B cell (primary cell): ENCODE measurements at regions not wholly inside any gene's neighbourhood (a gene's known extent, or its start where the extent isn't known, plus 50 kb on each side); places are given as distances from the start of the nearest gene placed in this dataset.
A peak's percentile ranks its signal among the peaks of the same experiment; 100 is the strongest.

Experiments
- ATAC-seq: fragments of 200-7000 bp; cut with Tn5 transposase; one replicate; pipeline ENCODE4 v1.10.0; 2021; ENCODE audit warnings: low read depth, mild to moderate bottlenecking, moderate number of reproducible peaks, moderate library complexity
- CTCF ChIA-PET: fragments of 350-600 bp; sonication (Branson Sonifier 250); formaldehyde crosslinking; loops from one replicate; lab custom pipeline; 2021; ENCODE audit warnings: antibody characterized with exemption, inconsistent platforms; lab: Charles Lee
- POLR2A ChIA-PET: fragments of 350-600 bp; sonication (Branson Sonifier 250); formaldehyde crosslinking; loops from one replicate; lab custom pipeline; 2021; ENCODE audit warnings: antibody characterized with exemption; lab: Charles Lee
- DNase-seq: peaks from one replicate; pipeline ENCODE4 v3.0.0; 2013
- H2AFZ ChIP-seq: 2 replicates; pipeline ENCODE4 v1.6.1; 2012; ENCODE audit warnings: mild to moderate bottlenecking, low read depth, low read length; ENCODE audit not compliant: insufficient read depth, poor library complexity, severe bottlenecking
- H3K27ac ChIP-seq, 2 donors: 1 replicate in 1 of 2; 2 replicates in 1 of 2; pipeline ENCODE4 v1.5.1; 2012 to 2013; ENCODE audit warnings: low read length in 2 of 2, mild to moderate bottlenecking in 2 of 2, moderate library complexity in 1 of 2
- H3K27me3 ChIP-seq, 4 experiments: fragments of 200-600 bp in 1 of 4; sonication (generic) in 1 of 4; replicated peaks in 1 of 4; 1 replicate in 2 of 4; 2 replicates in 2 of 4; pipeline versions ENCODE4 v1.6.1 to v1.7.0; 2013 to 2016; ENCODE audit warnings: low read length in 3 of 4, mild to moderate bottlenecking in 2 of 4, mixed read lengths in 1 of 4, moderate library complexity in 1 of 4; ENCODE audit not compliant: insufficient read depth in 4 of 4, control insufficient read depth in 3 of 4; ENCODE audit errors: control extremely low read depth in 1 of 4
- H3K36me3 ChIP-seq, 2 experiments: replicated peaks in 1 of 2; 1 replicate in 1 of 2; 2 replicates in 1 of 2; pipeline versions ENCODE4 v1.6.1 to v1.7.1; 2013; ENCODE audit warnings: low read length in 1 of 2; ENCODE audit not compliant: insufficient read depth in 2 of 2, control insufficient read depth in 1 of 2; ENCODE audit errors: control extremely low read depth in 1 of 2, extremely low read depth in 1 of 2
- H3K4me1 ChIP-seq, 2 donors: fragments of 200-600 bp in 1 of 2; sonication (generic) in 1 of 2; 1 replicate in 1 of 2; 2 replicates in 1 of 2; pipeline versions ENCODE4 v1.5.1 to v1.6.1; 2013 to 2017; ENCODE audit warnings: low read length in 2 of 2; ENCODE audit not compliant: control insufficient read depth in 2 of 2, insufficient read depth in 2 of 2
- H3K4me2 ChIP-seq: replicated peaks from 2 replicates; pipeline ENCODE3; 2012; ENCODE audit warnings: mild to moderate bottlenecking, low read depth, low read length; ENCODE audit not compliant: poor library complexity, severe bottlenecking
- H3K4me3 ChIP-seq, 5 experiments: fragments of 200-600 bp in 1 of 5; sonication (generic) in 1 of 5; 1 replicate in 3 of 5; 2 replicates in 2 of 5; pipeline versions ENCODE4 v1.5.1 to v1.7.0; 2011 to 2016; ENCODE audit warnings: low read length in 4 of 5, mild to moderate bottlenecking in 4 of 5, low read depth in 2 of 5, control low read depth in 1 of 5, moderate library complexity in 1 of 5; ENCODE audit not compliant: insufficient read depth in 1 of 5; ENCODE audit errors: control extremely low read depth in 1 of 5, extremely low read depth in 1 of 5
- H3K79me2 ChIP-seq: fragments of 200-600 bp; sonication (generic); one replicate; pipeline ENCODE4 v1.6.0; 2016; ENCODE audit warnings: low read length; ENCODE audit not compliant: control insufficient read depth, insufficient read depth
- H3K9ac ChIP-seq: fragments of 200-600 bp; sonication (generic); 2 replicates; pipeline ENCODE4 v1.6.1; 2017; ENCODE audit warnings: mild to moderate bottlenecking, low read length, moderate library complexity
- H3K9me3 ChIP-seq, 3 donors: one replicate each; pipeline versions ENCODE4 v1.6.1 to v1.7.1; 2013; ENCODE audit warnings: low read length in 2 of 3; ENCODE audit not compliant: control insufficient read depth in 2 of 3, insufficient read depth in 1 of 3; ENCODE audit errors: control extremely low read depth in 1 of 3
- H4K20me1 ChIP-seq: 2 replicates; pipeline ENCODE4 v1.6.0; 2012; ENCODE audit warnings: mild to moderate bottlenecking, low read length; ENCODE audit not compliant: insufficient read depth, control insufficient read depth, poor library complexity, severe bottlenecking
- H3K27ac Mint-ChIP-seq: one replicate; pipeline ENCODE4 v1.8.0; 2021; ENCODE audit warnings: mixed read lengths
- H3K27me3 Mint-ChIP-seq: one replicate; pipeline ENCODE4 v1.8.0; 2021; ENCODE audit warnings: mixed read lengths
- H3K4me1 Mint-ChIP-seq: one replicate; pipeline ENCODE4 v1.8.0; 2021; ENCODE audit warnings: mixed read lengths
- H3K4me3 Mint-ChIP-seq: one replicate; pipeline ENCODE4 v1.8.0; 2021; ENCODE audit warnings: mixed read lengths
- H3K9me3 Mint-ChIP-seq: one replicate; pipeline ENCODE4 v1.8.0; 2022; ENCODE audit warnings: mixed read lengths; ENCODE audit not compliant: insufficient read depth
- EZH2 ChIP-seq: IDR thresholded peaks from 2 replicates; pipeline ENCODE4 v1.6.1; 2012; ENCODE audit warnings: borderline replicate concordance, low read depth, mild to moderate bottlenecking, moderate library complexity, low read length; ENCODE audit not compliant: insufficient read depth, poor library complexity, severe bottlenecking
- WGBS: methylation state at CpG from one replicate; pipeline ENCODE4 v1.1.5; 2013; ENCODE audit warnings: missing lambda C conversion rate; ENCODE audit not compliant: insufficient coverage; 5-methylcytosine and 5-hydroxymethylcytosine counted together
- intact Hi-C: fragments of 100-400 bp; cut with micrococcal nuclease; formaldehyde crosslinking; loops from one replicate; pipeline ENCODE4 v1.10.0; 2022
- TF ChIP-seq, protein P1 (sequence below): fragments of 200-600 bp; IDR thresholded peaks from one replicate; pipeline ENCODE4 v1.8.0; 2022; ENCODE audit warnings: antibody characterized with exemption, mild to moderate bottlenecking

GRCh38 chr9:2263665-2264064, 248.5 kb downstream of the SMARCA2 start:
- Mint-ChIP-seq H3K9me3 (no peaks in the 10 kb centered on the region), H3K27ac (peak overlapping the region; percentile 3), H3K27me3 (no peaks in the 10 kb centered on the region), H3K4me3 (peak overlapping the region; percentile 5), H3K4me1 (peaks cover 12% of the 10 kb centered on the region)
- Histone ChIP-seq H3K36me3 (no peaks in the 10 kb centered on the region), H4K20me1 (no peaks in the 10 kb centered on the region), H2AFZ (no peak overlapping the region), H3K9ac (no peak overlapping the region), H3K27me3 (no peaks in the 10 kb centered on the region), H3K4me1 (peaks cover 10 to 12% of the 10 kb centered on the region in 2 donors), H3K27ac (no peak overlapping the region), H3K4me3 (no peak overlapping the region), H3K79me2 (no peaks in the 10 kb centered on the region), H3K4me2 (peak overlapping the region; percentile 45), H3K9me3 (no peaks in the 10 kb centered on the region)
- POLR2A ChIA-PET = no interaction called here
- CTCF ChIA-PET = no interaction called here
- WGBS = no CpG with 5 or more reads among the region's 3 CpGs
- DNase-seq (peak; percentile 24), ATAC-seq (no peak)
- TF ChIP-seq EZH2 = no peak
- TF ChIP-seq, protein P1, sequence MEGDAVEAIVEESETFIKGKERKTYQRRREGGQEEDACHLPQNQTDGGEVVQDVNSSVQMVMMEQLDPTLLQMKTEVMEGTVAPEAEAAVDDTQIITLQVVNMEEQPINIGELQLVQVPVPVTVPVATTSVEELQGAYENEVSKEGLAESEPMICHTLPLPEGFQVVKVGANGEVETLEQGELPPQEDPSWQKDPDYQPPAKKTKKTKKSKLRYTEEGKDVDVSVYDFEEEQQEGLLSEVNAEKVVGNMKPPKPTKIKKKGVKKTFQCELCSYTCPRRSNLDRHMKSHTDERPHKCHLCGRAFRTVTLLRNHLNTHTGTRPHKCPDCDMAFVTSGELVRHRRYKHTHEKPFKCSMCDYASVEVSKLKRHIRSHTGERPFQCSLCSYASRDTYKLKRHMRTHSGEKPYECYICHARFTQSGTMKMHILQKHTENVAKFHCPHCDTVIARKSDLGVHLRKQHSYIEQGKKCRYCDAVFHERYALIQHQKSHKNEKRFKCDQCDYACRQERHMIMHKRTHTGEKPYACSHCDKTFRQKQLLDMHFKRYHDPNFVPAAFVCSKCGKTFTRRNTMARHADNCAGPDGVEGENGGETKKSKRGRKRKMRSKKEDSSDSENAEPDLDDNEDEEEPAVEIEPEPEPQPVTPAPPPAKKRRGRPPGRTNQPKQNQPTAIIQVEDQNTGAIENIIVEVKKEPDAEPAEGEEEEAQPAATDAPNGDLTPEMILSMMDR = no peak
- intact Hi-C loops = no loop called here

DNA sequence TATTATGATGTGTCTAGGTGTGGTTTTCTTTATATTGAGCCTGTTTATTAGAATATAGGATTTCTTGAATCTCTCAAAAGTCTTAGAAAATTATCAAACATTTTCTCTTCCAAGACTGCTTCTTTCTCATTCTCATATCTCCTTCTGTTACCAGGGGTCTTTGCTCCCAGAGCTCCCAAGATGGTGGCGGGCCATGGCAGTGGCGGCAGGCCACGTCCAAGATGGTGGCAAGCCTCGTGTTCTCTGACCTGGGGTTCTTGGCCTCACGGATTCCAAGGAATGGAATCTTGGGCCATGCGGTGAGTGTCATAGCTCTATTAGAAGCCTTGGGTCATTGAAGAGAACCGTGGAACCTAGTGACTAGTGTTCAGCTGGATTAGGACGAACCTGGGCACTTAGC, 248.9 kb downstream of the SMARCA2 start:
- H3K4me3 Mint-ChIP-seq = no peak overlapping the region
- POLR2A ChIA-PET = no interaction called here

More for the DNA sequence above, 248.9 kb downstream of the SMARCA2 start:
- Histone ChIP-seq H3K9me3 (no peaks in the 10 kb centered on the region), H2AFZ (no peak overlapping the region), H3K4me2 (peak overlapping the region; percentile 45), H3K4me1 (peaks cover 10 to 12% of the 10 kb centered on the region in 2 donors), H3K9ac (no peak overlapping the region), H3K36me3 (no peaks in the 10 kb centered on the region), H3K27me3 (no peaks in the 10 kb centered on the region), H4K20me1 (no peaks in the 10 kb centered on the region), H3K79me2 (no peaks in the 10 kb centered on the region), H3K4me3 (no peak overlapping the region), H3K27ac (no peak overlapping the region)
- CTCF ChIA-PET = no interaction called here
- Mint-ChIP-seq H3K27me3 (no peaks in the 10 kb centered on the region), H3K4me1 (peaks cover 12% of the 10 kb centered on the region), H3K27ac (no peak overlapping the region), H3K9me3 (no peaks in the 10 kb centered on the region)
- DNase-seq (no peak), ATAC-seq (no peak)
- intact Hi-C loops = no loop called here
- 86% methylated on average over 8 of the region's 8 CpGs for WGBS
- TF ChIP-seq, protein P1 = no peak
- no peak for TF ChIP-seq EZH2
